HL-60 (cell line): ENCODE measurements at regions not wholly inside any gene's neighbourhood (a gene's known extent, or its start where the extent isn't known, plus 50 kb on each side); places are given as distances from the start of the nearest gene placed in this dataset.
"Not testable (repeated sequence)": the region's sequence is repeated elsewhere in the genome, so short reads cannot be mapped to it uniquely, and the experiment has no call there.

Experiments used
- DNase-seq, 2 experiments: peaks; one replicate each; pipeline ENCODE4 v3.0.0-alpha.2; 2010 to 2020; ENCODE audit warnings: low read depth in 1 of 2, low spot score in 1 of 2
- H3K27ac ChIP-seq: fragments of 250-450 bp; sonication (Bioruptor Pico); replicated peaks from 2 replicates; pipeline ENCODE4 v1.5.1; 2020; ENCODE audit warnings: mild to moderate bottlenecking, moderate library complexity
- H3K27me3 ChIP-seq: fragments of 250-450 bp; sonication (Bioruptor Pico); 2 replicates; pipeline ENCODE4 v1.5.1; 2021; ENCODE audit warnings: mild to moderate bottlenecking, moderate library complexity; ENCODE audit not compliant: insufficient read depth, poor library complexity, severe bottlenecking
- H3K4me3 ChIP-seq: replicated peaks from 2 replicates; pipeline ENCODE4 v1.5.1; 2011; ENCODE audit warnings: mild to moderate bottlenecking, control low read depth, low read length; ENCODE audit not compliant: insufficient read depth
- CTCF ChIP-seq: IDR thresholded peaks from one replicate; pipeline ENCODE4 v1.5.1; 2011; ENCODE audit warnings: low read length, control low read depth, inconsistent platforms; ENCODE audit not compliant: insufficient read depth
- GABPA ChIP-seq: IDR thresholded peaks from 2 replicates; pipeline ENCODE4 v1.6.1; 2012; ENCODE audit warnings: low read depth
- POLR2AphosphoS5 ChIP-seq: IDR thresholded peaks from 2 replicates; pipeline ENCODE4 v1.6.1; 2012; ENCODE audit warnings: low read depth
- REST ChIP-seq: IDR thresholded peaks from 2 replicates; pipeline ENCODE4 v1.6.1; 2012; ENCODE audit warnings: low read depth; ENCODE audit not compliant: insufficient replicate concordance
- SPI1 ChIP-seq: IDR thresholded peaks from 2 replicates; pipeline ENCODE4 v1.6.1; 2012; ENCODE audit warnings: low read depth, mild to moderate bottlenecking, borderline replicate concordance

- TF ChIP-seq SPI1 = peak; percentile 60
- H3K4me3 ChIP-seq, H3K27me3 ChIP-seq, DNase-seq, H3K27ac ChIP-seq: not testable (repeated sequence)
Measured at GRCh38 chr4:156509921-156510320, 461.7 kb downstream of the PDGFC start.

- TF ChIP-seq CTCF (no peak), REST (no peak), SPI1 (no peak), POLR2AphosphoS5 (no peak), GABPA (no peak)
- peak in 1 of 2 experiments; percentile 6 for DNase-seq
- H3K4me3 ChIP-seq = no peak overlapping the region
Measured at GRCh38 chr4:156505341-156505955, 466.2 kb downstream of the PDGFC start.

DNA sequence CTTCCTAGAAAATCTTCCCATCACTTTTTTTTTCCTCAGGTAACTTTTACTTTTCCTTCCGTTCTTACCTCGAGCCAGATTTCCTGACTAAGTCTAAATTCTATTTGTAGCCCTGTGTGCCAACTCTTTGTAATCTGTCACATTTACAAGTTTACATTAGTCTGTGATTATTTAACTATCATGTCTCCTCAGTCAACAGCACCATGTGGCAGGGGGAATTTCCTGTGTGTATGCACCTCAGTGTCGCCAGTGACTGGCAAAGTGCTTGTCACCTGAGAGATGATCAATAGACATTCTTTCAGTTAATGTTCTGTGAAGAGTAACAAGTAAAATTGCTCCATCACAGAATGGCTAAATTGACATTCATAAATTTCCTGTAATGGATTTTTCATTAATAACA lies 468.5 kb downstream of the PDGFC start:
- no peak for DNase-seq
- H3K27me3 ChIP-seq = no peaks in the 10 kb centered on the region
- H3K27ac ChIP-seq = no peak overlapping the region
- H3K4me3 ChIP-seq = no peak overlapping the region
- TF ChIP-seq POLR2AphosphoS5 (no peak), GABPA (no peak), CTCF (no peak), SPI1 (no peak), REST (no peak)

More at GRCh38 chr4:156505341-156505955, 466.2 kb downstream of the PDGFC start:
- Histone ChIP-seq H3K27ac (no peak overlapping the region), H3K27me3 (no peaks in the 10 kb centered on the region)

- no peak for TF ChIP-seq GABPA
- TF ChIP-seq POLR2AphosphoS5 = no peak
- TF ChIP-seq CTCF = no peak
- no peak for TF ChIP-seq SPI1
- no peak for TF ChIP-seq REST
- Histone ChIP-seq H3K4me3 (no peak overlapping the region), H3K27me3 (no peaks in the 10 kb centered on the region), H3K27ac (no peak overlapping the region)
- no peak for DNase-seq
Measured at GRCh38 chr4:156501962-156502361, 469.6 kb downstream of the PDGFC start.
